ENCODE measurements at regions not wholly inside any gene's neighbourhood (a gene's known extent, or its start where the extent isn't known, plus 50 kb on each side); places are given as distances from the start of the nearest gene placed in this dataset.

DNA sequence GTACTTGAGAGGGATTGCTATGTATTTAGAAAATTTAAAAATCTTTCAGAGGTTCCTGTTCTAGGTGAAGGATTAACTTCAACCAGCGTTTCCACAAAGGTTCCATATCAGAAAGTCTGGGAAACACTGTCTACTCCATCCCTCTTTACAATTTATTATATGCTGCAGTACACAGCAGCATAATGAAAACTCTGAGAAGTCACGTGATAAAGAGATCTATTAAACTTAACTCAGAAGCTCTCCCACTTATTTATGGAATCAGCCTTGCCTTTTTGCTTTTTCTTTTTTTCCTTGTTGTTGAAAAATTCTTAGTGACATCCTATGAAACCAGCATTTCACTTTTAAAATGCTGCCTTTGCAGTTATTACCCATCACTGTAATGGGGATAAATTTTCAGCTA, 186.2 kb downstream of the ACER2 start:
- DNase-seq, result no peak
- no peak for TF ChIP-seq POLR2A (IDR thresholded peaks at IDR 0.05)
- TF ChIP-seq, protein P1, sequence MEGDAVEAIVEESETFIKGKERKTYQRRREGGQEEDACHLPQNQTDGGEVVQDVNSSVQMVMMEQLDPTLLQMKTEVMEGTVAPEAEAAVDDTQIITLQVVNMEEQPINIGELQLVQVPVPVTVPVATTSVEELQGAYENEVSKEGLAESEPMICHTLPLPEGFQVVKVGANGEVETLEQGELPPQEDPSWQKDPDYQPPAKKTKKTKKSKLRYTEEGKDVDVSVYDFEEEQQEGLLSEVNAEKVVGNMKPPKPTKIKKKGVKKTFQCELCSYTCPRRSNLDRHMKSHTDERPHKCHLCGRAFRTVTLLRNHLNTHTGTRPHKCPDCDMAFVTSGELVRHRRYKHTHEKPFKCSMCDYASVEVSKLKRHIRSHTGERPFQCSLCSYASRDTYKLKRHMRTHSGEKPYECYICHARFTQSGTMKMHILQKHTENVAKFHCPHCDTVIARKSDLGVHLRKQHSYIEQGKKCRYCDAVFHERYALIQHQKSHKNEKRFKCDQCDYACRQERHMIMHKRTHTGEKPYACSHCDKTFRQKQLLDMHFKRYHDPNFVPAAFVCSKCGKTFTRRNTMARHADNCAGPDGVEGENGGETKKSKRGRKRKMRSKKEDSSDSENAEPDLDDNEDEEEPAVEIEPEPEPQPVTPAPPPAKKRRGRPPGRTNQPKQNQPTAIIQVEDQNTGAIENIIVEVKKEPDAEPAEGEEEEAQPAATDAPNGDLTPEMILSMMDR (IDR thresholded peaks at IDR 0.05), result no peak
- Histone ChIP-seq H3K9me3 (no peaks in the 10 kb centered on the region), H3K36me3 (no peaks in the 10 kb centered on the region), H3K4me1 (no peaks in the 10 kb centered on the region), H3K27ac (no peak overlapping the region), H3K4me3 (no peak overlapping the region), H3K27me3 (no peaks in the 10 kb centered on the region)
- WGBS (ENCODE audit: insufficient coverage, low coverage, low lambda C conversion rate, missing lambda C conversion rate), result 26% methylated on average over 2 of the region's 2 CpGs
- no peak for ATAC-seq
- intact Hi-C loops (cut with DNase I), result no loop called here

DNA sequence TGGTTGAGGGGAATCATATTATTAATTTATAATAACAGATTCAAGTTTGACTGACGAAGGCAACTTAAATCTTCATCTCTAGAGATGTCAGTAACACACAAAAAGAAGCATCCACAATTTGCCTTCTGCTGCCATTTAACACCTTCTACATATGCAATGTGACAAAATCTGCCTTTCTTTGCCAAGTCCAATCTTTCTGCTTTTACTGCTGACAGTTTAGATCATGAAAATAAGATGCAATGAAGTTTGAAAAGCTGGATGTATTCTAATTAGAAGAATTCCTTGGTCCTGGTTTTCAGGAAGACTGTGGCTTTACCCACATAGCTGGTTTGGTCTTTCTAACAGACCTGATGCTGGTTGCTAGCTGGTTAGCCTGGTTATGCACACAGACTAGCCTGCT, 178.9 kb downstream of the ACER2 start:
- intact Hi-C loops (cut with DNase I), result no loop called here
- 44% methylated on average over 1 of the region's 1 CpG for WGBS (ENCODE audit: insufficient coverage, low coverage, low lambda C conversion rate, missing lambda C conversion rate)
- TF ChIP-seq, protein P1 (IDR thresholded peaks at IDR 0.05), result no peak
- TF ChIP-seq POLR2A (IDR thresholded peaks at IDR 0.05), result no peak
- Histone ChIP-seq H3K36me3 (no peaks in the 10 kb centered on the region), H3K4me1 (no peaks in the 10 kb centered on the region), H3K4me3 (no peak overlapping the region), H3K27ac (no peak overlapping the region), H3K9me3 (no peaks in the 10 kb centered on the region), H3K27me3 (no peaks in the 10 kb centered on the region)
- ATAC-seq (no peak), DNase-seq (no peak)

GRCh38 chr9:19583890-19584289, 175.1 kb downstream of the ACER2 start:
- H3K4me1 ChIP-seq, result no peaks in the 10 kb centered on the region
- DNase-seq (no peak), ATAC-seq (no peak)
- H3K36me3 ChIP-seq, result no peaks in the 10 kb centered on the region
- no peaks in the 10 kb centered on the region for H3K27me3 ChIP-seq
- no peak for TF ChIP-seq POLR2A (IDR thresholded peaks at IDR 0.05)
- TF ChIP-seq, protein P1 (IDR thresholded peaks at IDR 0.05), result no peak
- no peak overlapping the region for H3K4me3 ChIP-seq
- intact Hi-C loops (cut with DNase I), result no loop called here
- no peak overlapping the region for H3K27ac ChIP-seq
- no peaks in the 10 kb centered on the region for H3K9me3 ChIP-seq
- WGBS (ENCODE audit: insufficient coverage, low coverage, low lambda C conversion rate, missing lambda C conversion rate), result 42% methylated on average over 1 of the region's 1 CpG

DNA sequence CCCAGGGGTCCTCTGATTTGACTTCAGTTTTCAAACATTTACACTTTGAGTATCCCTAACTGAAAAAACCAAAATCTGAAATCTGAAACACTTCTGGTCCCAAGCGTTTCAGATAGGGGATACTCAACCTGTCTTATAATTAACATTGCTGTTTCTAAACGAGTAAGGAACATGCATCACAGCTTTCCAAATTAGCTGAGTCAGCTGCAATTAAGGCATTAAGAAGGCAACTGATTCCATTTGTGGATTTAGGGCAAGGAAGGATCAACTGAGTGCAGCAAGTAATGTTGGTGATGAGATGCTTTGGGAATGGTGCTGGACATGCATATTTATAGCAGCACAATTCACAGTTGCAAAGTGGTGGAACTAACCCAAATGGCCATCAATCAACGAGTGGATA, 168.6 kb downstream of the ACER2 start:
- 34% methylated on average over 3 of the region's 3 CpGs for WGBS (ENCODE audit: insufficient coverage, low coverage, low lambda C conversion rate, missing lambda C conversion rate)
- ATAC-seq, result no peak
- H3K9me3 ChIP-seq, result no peaks in the 10 kb centered on the region
- no peak for DNase-seq
- no peak overlapping the region for H3K4me3 ChIP-seq
- no peaks in the 10 kb centered on the region for H3K27me3 ChIP-seq
- no peak overlapping the region for H3K27ac ChIP-seq
- H3K4me1 ChIP-seq, result no peaks in the 10 kb centered on the region
- TF ChIP-seq POLR2A (IDR thresholded peaks at IDR 0.05), result no peak
- TF ChIP-seq, protein P1 (IDR thresholded peaks at IDR 0.05), result no peak
- H3K36me3 ChIP-seq, result no peaks in the 10 kb centered on the region
- intact Hi-C loops (cut with DNase I), result no loop called here

DNA sequence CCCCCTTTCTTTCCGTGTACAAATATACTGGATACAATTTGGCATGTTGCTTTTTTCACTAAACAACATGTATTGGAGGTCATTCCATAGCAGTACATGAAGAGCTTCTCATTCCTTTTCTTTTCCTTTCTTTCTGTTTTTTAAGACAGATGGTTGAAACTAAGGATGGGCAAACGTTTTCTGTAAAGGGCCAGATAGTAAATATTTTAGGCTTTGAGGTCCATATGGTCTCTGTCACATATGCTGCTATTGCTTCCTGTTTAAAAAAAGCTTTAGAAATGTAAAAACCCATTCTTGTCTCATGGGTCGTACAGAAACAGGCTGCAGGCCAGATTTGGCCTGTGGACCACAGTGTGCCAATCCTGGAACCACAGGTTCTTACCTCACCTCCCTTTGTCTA, 160.1 kb downstream of the ACER2 start:
- intact Hi-C loops (cut with DNase I), result no loop called here
- WGBS (ENCODE audit: insufficient coverage, low coverage, low lambda C conversion rate, missing lambda C conversion rate), result 11% methylated on average over 3 of the region's 3 CpGs
- no peak for ATAC-seq
- no peaks in the 10 kb centered on the region for H3K4me1 ChIP-seq
- H3K4me3 ChIP-seq, result no peak overlapping the region
- no peak for DNase-seq
- no peak overlapping the region for H3K27ac ChIP-seq
- H3K27me3 ChIP-seq, result no peaks in the 10 kb centered on the region
- no peaks in the 10 kb centered on the region for H3K36me3 ChIP-seq
- no peaks in the 10 kb centered on the region for H3K9me3 ChIP-seq
- no peak for TF ChIP-seq POLR2A (IDR thresholded peaks at IDR 0.05)
- TF ChIP-seq, protein P1 (IDR thresholded peaks at IDR 0.05), result no peak

Measured in right lobe of liver (tissue), 6 donors.